Renal cortex interstitium (tissue), 11 donors: ENCODE measurements at regions not wholly inside any gene's neighbourhood (a gene's known extent, or its start where the extent isn't known, plus 50 kb on each side); places are given as distances from the start of the nearest gene placed in this dataset.

Source experiments
- DNase-seq, 11 donors: peaks; one replicate each; pipeline ENCODE4 v3.0.0-alpha.2; 2013; ENCODE audit warnings: low read depth in 9 of 11, low spot score in 4 of 11; ENCODE audit errors: extremely low read depth in 1 of 11

GRCh38 chr9:26744191-26744965, 148.2 kb downstream of the CAAP1 start:
- DNase-seq, result peak in 2 of 11 donors; percentile 12 to 18

- DNase-seq, result no peak
Observed at GRCh38 chr9:26742828-26743476, 149.7 kb downstream of the CAAP1 start.

- DNase-seq, result no peak
Observed at GRCh38 chr9:26735160-26735559, 157.4 kb downstream of the CAAP1 start.

GRCh38 chr9:26729187-26729586, 163.4 kb downstream of the CAAP1 start:
- DNase-seq, result no peak

- no peak for DNase-seq
Observed at GRCh38 chr9:26727471-26727870, 165.1 kb downstream of the CAAP1 start.

GRCh38 chr9:26725573-26725972, 167.0 kb downstream of the CAAP1 start:
- no peak for DNase-seq

GRCh38 chr9:26723486-26723885, 169.1 kb downstream of the CAAP1 start:
- DNase-seq, result peak in 2 of 11 donors; percentile 9 to 28

GRCh38 chr9:26722755-26723154, 169.8 kb downstream of the CAAP1 start:
- DNase-seq, result no peak

GRCh38 chr9:26710008-26710407, 182.6 kb downstream of the CAAP1 start:
- no peak for DNase-seq

- no peak for DNase-seq
Observed at GRCh38 chr9:26706223-26706622, 186.4 kb downstream of the CAAP1 start.

GRCh38 chr9:26695298-26695622, 197.3 kb downstream of the CAAP1 start:
- no peak for DNase-seq

GRCh38 chr9:26694381-26695297, 198.0 kb downstream of the CAAP1 start:
- no peak for DNase-seq

GRCh38 chr9:26689041-26689440, 203.6 kb downstream of the CAAP1 start:
- DNase-seq, result no peak

- DNase-seq, result no peak
Observed at GRCh38 chr9:26687421-26687820, 205.2 kb downstream of the CAAP1 start.

GRCh38 chr9:26685818-26686217, 206.8 kb downstream of the CAAP1 start:
- no peak for DNase-seq

- no peak for DNase-seq
Observed at GRCh38 chr9:26684029-26684428, 208.6 kb downstream of the CAAP1 start.

- no peak for DNase-seq
Observed at GRCh38 chr9:26682796-26683496, 209.7 kb downstream of the CAAP1 start.

GRCh38 chr9:26682041-26682440, 210.6 kb downstream of the CAAP1 start:
- no peak for DNase-seq

- no peak for DNase-seq
Observed at GRCh38 chr9:26677965-26678706, 214.5 kb downstream of the CAAP1 start.
